IPS-20b (cell line): ENCODE measurements at regions not wholly inside any gene's neighbourhood (a gene's known extent, or its start where the extent isn't known, plus 50 kb on each side); places are given as distances from the start of the nearest gene placed in this dataset.

Source experiments
- H3K27ac ChIP-seq: one replicate; pipeline ENCODE4 v1.5.1; 2013; ENCODE audit warnings: low read length
- H3K27me3 ChIP-seq: 2 replicates; pipeline ENCODE4 v1.6.1; 2013; ENCODE audit warnings: mild to moderate bottlenecking, low read length, inconsistent platforms; ENCODE audit not compliant: insufficient read depth
- H3K36me3 ChIP-seq: 2 replicates; pipeline ENCODE4 v1.6.1; 2013; ENCODE audit warnings: low read depth, mild to moderate bottlenecking, inconsistent platforms, low read length, moderate library complexity; ENCODE audit not compliant: insufficient read depth
- H3K4me1 ChIP-seq: 2 replicates; pipeline ENCODE4 v1.6.1; 2013; ENCODE audit warnings: mild to moderate bottlenecking, control low read depth, inconsistent platforms, low read length, moderate library complexity; ENCODE audit not compliant: insufficient read depth
- H3K4me3 ChIP-seq: 2 replicates; pipeline ENCODE4 v1.5.1; 2013; ENCODE audit warnings: mild to moderate bottlenecking, low read length, inconsistent platforms
- H3K9ac ChIP-seq: 2 replicates; pipeline ENCODE4 v1.6.1; 2013; ENCODE audit warnings: low read depth, mild to moderate bottlenecking, inconsistent platforms, low read length, moderate library complexity
- H3K9me3 ChIP-seq: 2 replicates; pipeline ENCODE4 v1.6.1; 2013; ENCODE audit warnings: mild to moderate bottlenecking, low read depth, low read length, inconsistent platforms; ENCODE audit not compliant: insufficient read depth

- Histone ChIP-seq H3K36me3 (no peaks in the 10 kb centered on the region), H3K9ac (no peak overlapping the region), H3K9me3 (no peaks in the 10 kb centered on the region), H3K4me1 (no peaks in the 10 kb centered on the region), H3K4me3 (no peak overlapping the region), H3K27ac (no peak overlapping the region), H3K27me3 (no peaks in the 10 kb centered on the region)
Measured at GRCh38 chr6:148155293-148155692, 187.3 kb upstream of the SASH1 start.

- H3K27me3 ChIP-seq = no peaks in the 10 kb centered on the region
- H3K27ac ChIP-seq = no peak overlapping the region
- H3K9me3 ChIP-seq = no peaks in the 10 kb centered on the region
- no peak overlapping the region for H3K9ac ChIP-seq
- no peak overlapping the region for H3K4me3 ChIP-seq
- no peaks in the 10 kb centered on the region for H3K4me1 ChIP-seq
- no peaks in the 10 kb centered on the region for H3K36me3 ChIP-seq
Measured at GRCh38 chr6:148157841-148158240, 184.8 kb upstream of the SASH1 start.

DNA sequence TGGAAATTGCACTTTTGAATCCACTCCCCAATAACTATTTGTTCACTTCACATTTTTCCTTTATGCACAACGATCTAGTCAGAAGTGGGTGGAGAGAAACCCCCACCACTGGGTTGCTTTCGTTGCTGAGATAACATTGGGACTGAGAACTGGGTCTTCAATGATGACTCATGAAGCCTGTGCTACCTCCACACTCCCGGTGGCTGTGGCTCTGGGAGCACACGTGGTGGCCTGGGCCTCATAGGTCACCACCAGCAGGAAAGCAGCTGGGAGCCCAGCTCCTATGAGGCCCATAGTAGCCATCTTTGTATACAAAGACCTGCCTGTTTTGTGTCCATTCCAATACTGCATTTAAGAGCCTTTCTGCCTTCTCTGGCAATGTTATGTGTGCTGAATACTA is 178.0 kb upstream of the SASH1 start:
- no peaks in the 10 kb centered on the region for H3K27me3 ChIP-seq
- H3K9ac ChIP-seq = no peak overlapping the region
- no peak overlapping the region for H3K4me3 ChIP-seq
- H3K9me3 ChIP-seq = no peaks in the 10 kb centered on the region
- H3K27ac ChIP-seq = no peak overlapping the region
- no peaks in the 10 kb centered on the region for H3K36me3 ChIP-seq
- H3K4me1 ChIP-seq = no peaks in the 10 kb centered on the region

DNA sequence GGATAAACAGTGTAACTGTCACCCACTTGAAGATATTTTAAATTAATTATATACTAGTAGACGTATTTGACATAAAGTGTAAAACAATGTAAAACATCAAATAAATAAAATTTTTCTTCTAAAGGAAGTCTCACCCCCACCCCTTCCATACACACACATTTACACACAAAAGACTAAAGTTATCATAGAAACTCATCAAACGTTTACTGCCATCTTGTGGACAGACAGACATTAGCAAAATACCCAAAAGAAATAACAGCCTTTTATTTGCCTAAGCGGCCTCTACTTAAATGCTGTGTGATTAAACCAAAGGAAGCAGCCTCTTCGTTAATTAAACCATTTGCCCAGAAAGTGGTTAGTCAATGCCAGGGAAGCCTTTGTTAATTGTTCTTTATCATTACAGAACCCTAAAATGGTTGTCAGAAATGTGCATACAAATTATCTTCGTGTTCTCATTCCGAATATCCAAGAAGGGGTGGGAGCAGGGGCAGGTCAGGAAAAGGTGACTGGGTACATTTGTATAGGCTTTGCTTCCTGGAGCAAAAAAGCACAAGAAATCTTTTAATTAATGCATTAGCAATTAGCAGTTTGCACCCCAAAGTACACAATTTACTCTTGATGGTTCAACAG is 176.2 kb upstream of the SASH1 start:
- Histone ChIP-seq H3K36me3 (no peaks in the 10 kb centered on the region), H3K4me1 (no peaks in the 10 kb centered on the region), H3K9me3 (no peaks in the 10 kb centered on the region), H3K27me3 (no peaks in the 10 kb centered on the region), H3K4me3 (no peak overlapping the region), H3K27ac (no peak overlapping the region), H3K9ac (no peak overlapping the region)

DNA sequence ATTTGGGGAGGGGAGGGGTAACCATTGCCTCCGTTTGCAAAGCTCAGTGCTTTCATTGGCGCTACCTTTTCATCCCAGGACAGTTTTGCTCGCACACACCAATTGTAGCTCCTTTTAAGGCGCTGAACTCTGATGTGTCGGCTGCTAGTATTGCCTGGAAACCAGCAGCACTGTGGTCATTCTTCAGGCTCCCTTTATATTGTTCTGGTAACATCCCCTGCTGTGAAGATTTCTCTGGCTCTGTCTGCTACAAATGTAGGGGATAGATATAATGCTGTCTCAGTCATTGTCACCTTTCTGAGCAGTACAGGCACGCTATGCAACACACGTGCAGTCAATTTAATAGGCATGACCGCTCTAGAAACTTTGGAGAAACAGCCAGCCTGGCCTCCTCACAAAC is 172.9 kb upstream of the SASH1 start:
- Histone ChIP-seq H3K27me3 (no peaks in the 10 kb centered on the region), H3K9ac (no peak overlapping the region), H3K27ac (no peak overlapping the region), H3K4me3 (no peak overlapping the region), H3K4me1 (no peaks in the 10 kb centered on the region), H3K36me3 (no peaks in the 10 kb centered on the region), H3K9me3 (no peaks in the 10 kb centered on the region)

GRCh38 chr6:148170286-148170685 is 172.4 kb upstream of the SASH1 start:
- Histone ChIP-seq H3K4me3 (no peak overlapping the region), H3K27me3 (no peaks in the 10 kb centered on the region)

DNA sequence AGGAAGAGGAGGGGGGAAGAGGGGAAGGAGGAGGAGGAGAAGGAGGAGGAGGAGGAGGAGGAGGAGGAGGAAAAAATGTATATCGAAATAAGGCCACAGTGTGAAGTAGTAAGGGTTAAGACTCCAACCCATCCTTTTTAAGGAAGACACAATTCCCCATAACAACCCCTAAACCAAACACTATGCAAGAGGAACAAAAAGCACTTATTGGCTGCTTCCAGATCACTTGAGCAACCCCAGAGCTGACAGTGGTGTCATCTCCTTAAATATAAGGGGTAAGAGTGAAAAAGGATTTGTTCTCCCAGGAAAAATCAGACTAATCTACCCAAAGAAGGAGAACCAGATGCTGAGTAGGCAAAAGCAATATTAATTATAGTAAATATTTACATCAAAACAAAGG is 169.1 kb upstream of the SASH1 start:
- Histone ChIP-seq H3K36me3 (no peaks in the 10 kb centered on the region), H3K4me3 (no peak overlapping the region), H3K27me3 (no peaks in the 10 kb centered on the region), H3K9me3 (no peaks in the 10 kb centered on the region), H3K4me1 (no peaks in the 10 kb centered on the region), H3K27ac (no peak overlapping the region), H3K9ac (no peak overlapping the region)

More at GRCh38 chr6:148170286-148170685, 172.4 kb upstream of the SASH1 start:
- Histone ChIP-seq H3K9me3 (no peaks in the 10 kb centered on the region), H3K36me3 (no peaks in the 10 kb centered on the region), H3K4me1 (no peaks in the 10 kb centered on the region), H3K9ac (no peak overlapping the region), H3K27ac (no peak overlapping the region)

DNA sequence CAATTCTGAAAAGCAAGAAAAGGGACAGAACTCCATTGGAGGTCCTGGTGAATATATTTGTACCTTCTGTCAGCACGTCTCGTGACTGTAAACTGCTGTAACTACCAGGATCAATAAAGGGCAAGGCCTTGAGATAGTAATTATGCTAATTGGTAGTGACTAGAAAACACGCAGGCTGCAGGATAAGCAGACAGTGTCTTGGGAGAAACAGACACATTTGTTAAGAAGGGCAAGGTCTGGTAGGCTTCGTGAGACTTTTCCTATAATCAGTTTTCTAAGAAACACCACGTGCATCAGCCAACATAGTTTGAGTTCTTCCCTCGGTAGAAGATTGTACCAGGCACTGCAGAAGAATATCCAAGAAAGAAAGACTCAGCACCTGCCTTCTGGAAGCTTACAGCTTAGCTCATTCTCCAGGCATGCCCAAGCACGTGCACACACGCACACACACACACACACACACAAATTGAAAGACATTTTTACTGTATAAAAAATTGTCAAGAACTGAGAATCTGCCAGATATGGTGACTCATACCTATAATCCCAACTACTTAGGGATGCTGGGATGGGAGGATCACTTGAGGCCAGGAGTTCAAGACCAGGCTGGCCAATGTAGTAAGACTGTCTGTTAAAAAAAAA is 167.0 kb upstream of the SASH1 start:
- peaks cover 6% of the 10 kb centered on the region; the same call in 1 of the 2 replicates for H3K4me1 ChIP-seq
- H3K9ac ChIP-seq = no peak overlapping the region
- H3K27me3 ChIP-seq = no peaks in the 10 kb centered on the region

GRCh38 chr6:148177589-148178233 is 164.9 kb upstream of the SASH1 start:
- peaks cover 6% of the 10 kb centered on the region; the same call in 1 of the 2 replicates for H3K4me1 ChIP-seq
- H3K9ac ChIP-seq = no peak overlapping the region
- no peak overlapping the region for H3K27ac ChIP-seq
- no peaks in the 10 kb centered on the region for H3K9me3 ChIP-seq
- H3K36me3 ChIP-seq = no peaks in the 10 kb centered on the region
- no peaks in the 10 kb centered on the region for H3K27me3 ChIP-seq
- no peak overlapping the region for H3K4me3 ChIP-seq

More for the DNA sequence above, 167.0 kb upstream of the SASH1 start:
- no peak overlapping the region for H3K27ac ChIP-seq
- no peak overlapping the region for H3K4me3 ChIP-seq
- no peaks in the 10 kb centered on the region for H3K9me3 ChIP-seq
- H3K36me3 ChIP-seq = no peaks in the 10 kb centered on the region

- Histone ChIP-seq H3K9me3 (no peaks in the 10 kb centered on the region), H3K27me3 (no peaks in the 10 kb centered on the region), H3K27ac (no peak overlapping the region), H3K9ac (no peak overlapping the region), H3K4me1 (peaks cover 6% of the 10 kb centered on the region; the same call in 1 of the 2 replicates), H3K36me3 (no peaks in the 10 kb centered on the region), H3K4me3 (no peak overlapping the region)
Measured at GRCh38 chr6:148179786-148180185, 162.9 kb upstream of the SASH1 start.

DNA sequence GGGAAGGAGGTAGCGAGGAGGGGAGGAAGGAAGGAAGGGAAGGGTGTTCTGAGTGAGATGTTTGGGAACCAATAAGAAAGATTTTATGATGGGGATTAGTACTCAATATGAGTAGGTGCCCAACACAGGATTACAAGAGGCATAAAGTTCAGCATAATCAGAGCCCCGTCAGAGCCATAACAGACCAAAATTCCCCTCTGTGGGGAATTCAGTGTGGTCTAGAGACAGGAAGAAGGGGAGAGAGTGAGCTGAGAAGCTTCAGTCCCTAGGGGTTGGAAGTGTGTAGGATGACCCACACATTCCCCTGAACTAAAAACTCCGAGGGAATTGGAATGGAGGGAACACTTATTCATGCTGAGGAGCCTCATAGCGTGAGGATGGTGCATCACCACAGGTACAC is 160.3 kb upstream of the SASH1 start:
- Histone ChIP-seq H3K27ac (no peak overlapping the region), H3K27me3 (no peaks in the 10 kb centered on the region), H3K36me3 (no peaks in the 10 kb centered on the region), H3K9me3 (no peaks in the 10 kb centered on the region), H3K4me3 (no peak overlapping the region), H3K4me1 (peaks cover 6% of the 10 kb centered on the region; the same call in 1 of the 2 replicates), H3K9ac (no peak overlapping the region)

- H3K27ac ChIP-seq = no peak overlapping the region
- no peaks in the 10 kb centered on the region for H3K36me3 ChIP-seq
- H3K4me1 ChIP-seq = peaks cover 6% of the 10 kb centered on the region; the same call in 1 of the 2 replicates
- H3K4me3 ChIP-seq = no peak overlapping the region
- H3K9me3 ChIP-seq = no peaks in the 10 kb centered on the region
- H3K27me3 ChIP-seq = no peaks in the 10 kb centered on the region
- H3K9ac ChIP-seq = no peak overlapping the region
Measured at GRCh38 chr6:148183776-148184175, 158.9 kb upstream of the SASH1 start.
